H1 (cell line): ENCODE measurements at regions not wholly inside any gene's neighbourhood (a gene's known extent, or its start where the extent isn't known, plus 50 kb on each side); places are given as distances from the start of the nearest gene placed in this dataset.

ENCODE experiments used
- CTCF ChIA-PET: fragments of 300-600 bp; sonication (Branson Sonifier 250); formaldehyde crosslinking; loops from one replicate; lab custom pipeline; 2021; ENCODE audit not compliant: partially characterized antibody; lab: Charles Lee
- POLR2A ChIA-PET: fragments of 300-600 bp; sonication (Branson Sonifier 250); formaldehyde crosslinking; loops from one replicate; lab custom pipeline; 2021; ENCODE audit warnings: inconsistent platforms; ENCODE audit not compliant: partially characterized antibody; lab: Charles Lee
- DNase-seq, 2 experiments: peaks; one replicate each; pipeline versions ENCODE4 v3.0.0 to v3.0.0-alpha.2; 2010 to 2022; ENCODE audit warnings: low spot score in 2 of 2, low read depth in 1 of 2, mixed read lengths in 1 of 2
- FAIRE-seq: peaks from 2 replicates; lab custom pipeline; 2011; peaks lifted over from hg19 to GRCh38; lab: Jason Lieb, UNC
- H2AFZ ChIP-seq: 2 replicates; pipeline ENCODE4 v1.8.1; 2012; ENCODE audit warnings: low read length, inconsistent platforms
- H2AK5ac ChIP-seq: 2 replicates; pipeline ENCODE4 v1.6.1; 2013; ENCODE audit warnings: low read depth, low read length
- H2BK120ac ChIP-seq: replicated peaks from 2 replicates; pipeline ENCODE3; 2013; ENCODE audit warnings: low read depth, low read length, inconsistent platforms
- H2BK12ac ChIP-seq: 2 replicates; pipeline ENCODE4 v1.6.1; 2013; ENCODE audit warnings: low read depth, low read length
- H2BK15ac ChIP-seq: 2 replicates; pipeline ENCODE4 v1.6.1; 2013; ENCODE audit warnings: low read length
- H2BK20ac ChIP-seq: 2 replicates; pipeline ENCODE4 v1.6.1; 2013; ENCODE audit warnings: low read length
- H2BK5ac ChIP-seq: 2 replicates; pipeline ENCODE4 v1.6.1; 2013; ENCODE audit warnings: low read depth, low read length
- H3K14ac ChIP-seq: 2 replicates; pipeline ENCODE4 v1.6.1; 2013; ENCODE audit warnings: inconsistent platforms; ENCODE audit not compliant: insufficient read length
- H3K18ac ChIP-seq: 2 replicates; pipeline ENCODE4 v1.6.1; 2013; ENCODE audit warnings: low read length; ENCODE audit errors: extremely low read depth
- H3K23ac ChIP-seq: 2 replicates; pipeline ENCODE4 v1.6.1; 2013; ENCODE audit warnings: inconsistent platforms; ENCODE audit not compliant: insufficient read length
- H3K23me2 ChIP-seq: 2 replicates; pipeline ENCODE4 v1.6.1; 2013; ENCODE audit warnings: low read depth, low read length
- H3K27ac ChIP-seq: 2 replicates; pipeline ENCODE4 v1.6.1; 2011; ENCODE audit warnings: low read depth, low read length, inconsistent platforms
- H3K27me3 ChIP-seq, 4 experiments: replicated peaks in 1 of 4; 1 replicate in 1 of 4; 2 replicates in 3 of 4; pipeline versions ENCODE4 v1.6.1 to v1.8.1; 2011 to 2013; ENCODE audit warnings: low read length in 3 of 4, mild to moderate bottlenecking in 3 of 4, inconsistent platforms in 2 of 4, mixed read lengths in 2 of 4, moderate library complexity in 1 of 4; ENCODE audit not compliant: control insufficient read depth in 3 of 4, insufficient read depth in 3 of 4; ENCODE audit errors: extremely low read depth in 1 of 4
- H3K36me3 ChIP-seq, 4 experiments: 2 replicates each; pipeline versions ENCODE4 v1.6.1 to v1.8.1; 2011 to 2013; ENCODE audit warnings: mild to moderate bottlenecking in 4 of 4, low read length in 3 of 4, moderate library complexity in 2 of 4, control low read depth in 1 of 4, inconsistent platforms in 1 of 4; ENCODE audit not compliant: insufficient read depth in 4 of 4, control insufficient read depth in 2 of 4
- H3K4ac ChIP-seq: replicated peaks from 2 replicates; pipeline ENCODE3; 2013; ENCODE audit warnings: low read length, low read depth, mixed read lengths, inconsistent platforms; ENCODE audit not compliant: insufficient read length
- H3K4me1 ChIP-seq, 4 experiments: replicated peaks in 1 of 4; 1 replicate in 1 of 4; 2 replicates in 3 of 4; pipeline versions ENCODE4 v1.6.1 to v1.8.1; 2011 to 2013; ENCODE audit warnings: low read length in 3 of 4, inconsistent platforms in 2 of 4, mixed read lengths in 1 of 4; ENCODE audit not compliant: insufficient read depth in 4 of 4, control insufficient read depth in 3 of 4
- H3K4me2 ChIP-seq, 2 experiments: 2 replicates each; pipeline versions ENCODE4 v1.6.1 to v1.8.1; 2011 to 2013; ENCODE audit warnings: low read depth in 2 of 2, low read length in 2 of 2, control low read depth in 1 of 2, inconsistent platforms in 1 of 2, mild to moderate bottlenecking in 1 of 2; ENCODE audit not compliant: insufficient read depth in 1 of 2
- H3K4me3 ChIP-seq, 4 experiments: fragments of 200-600, 300-600 bp in 1 of 4; sonication (generic), shearing (Covaris generic), sonication (Bioruptor Twin) in 1 of 4; 2 replicates each; pipeline versions ENCODE4 v1.5.1 to v1.8.1; 2011 to 2016; ENCODE audit warnings: low read length in 4 of 4, low read depth in 3 of 4, control low read depth in 2 of 4, inconsistent platforms in 2 of 4, mild to moderate bottlenecking in 2 of 4, mixed read lengths in 1 of 4, moderate library complexity in 1 of 4; ENCODE audit not compliant: insufficient read depth in 2 of 4; ENCODE audit errors: extremely low read depth in 1 of 4
- H3K56ac ChIP-seq: replicated peaks from 2 replicates; pipeline ENCODE3; 2013; ENCODE audit warnings: low read depth, mild to moderate bottlenecking, mixed read lengths, low read length, inconsistent platforms; ENCODE audit not compliant: insufficient read length
- H3K79me1 ChIP-seq: 2 replicates; pipeline ENCODE4 v1.6.1; 2013; ENCODE audit warnings: low read depth, low read length, control low read depth
- H3K79me2 ChIP-seq, 2 experiments: 2 replicates each; pipeline versions ENCODE4 v1.6.1 to v1.8.1; 2012 to 2013; ENCODE audit warnings: low read length in 2 of 2, mild to moderate bottlenecking in 2 of 2, inconsistent platforms in 1 of 2; ENCODE audit not compliant: insufficient read depth in 2 of 2, control insufficient read depth in 1 of 2
- H3K9ac ChIP-seq, 4 experiments: replicated peaks in 1 of 4; 1 replicate in 1 of 4; 2 replicates in 3 of 4; pipeline versions ENCODE4 v1.6.1 to v1.8.1; 2011 to 2013; ENCODE audit warnings: low read depth in 3 of 4, low read length in 3 of 4, control low read depth in 2 of 4, mild to moderate bottlenecking in 2 of 4, moderate library complexity in 2 of 4, inconsistent platforms in 1 of 4; ENCODE audit errors: extremely low read depth in 1 of 4
- H3K9me3 ChIP-seq, 2 experiments: 2 replicates each; pipeline versions ENCODE4 v1.6.1 to v1.8.1; 2012 to 2013; ENCODE audit warnings: mild to moderate bottlenecking in 2 of 2, moderate library complexity in 2 of 2, control low read depth in 1 of 2, inconsistent platforms in 1 of 2, low read depth in 1 of 2, low read length in 1 of 2, mixed read lengths in 1 of 2; ENCODE audit not compliant: insufficient read depth in 2 of 2
- H4K20me1 ChIP-seq, 2 experiments: replicated peaks in 1 of 2; 2 replicates each; pipeline versions ENCODE3 to v1.8.1; 2011 to 2013; ENCODE audit warnings: inconsistent platforms in 2 of 2, low read length in 2 of 2, mild to moderate bottlenecking in 1 of 2; ENCODE audit not compliant: insufficient read depth in 2 of 2, control insufficient read depth in 1 of 2
- H4K5ac ChIP-seq: 2 replicates; pipeline ENCODE4 v1.6.1; 2013; ENCODE audit warnings: low read length, low read depth, mixed read lengths, inconsistent platforms; ENCODE audit not compliant: insufficient read length
- H4K8ac ChIP-seq: 2 replicates; pipeline ENCODE4 v1.8.0; 2013; ENCODE audit warnings: mild to moderate bottlenecking, moderate library complexity, low read length, inconsistent platforms; ENCODE audit not compliant: insufficient read depth; ENCODE audit errors: extremely low read depth
- H4K91ac ChIP-seq: replicated peaks from 2 replicates; pipeline ENCODE3; 2013; ENCODE audit warnings: low read length, mixed read lengths, inconsistent platforms; ENCODE audit not compliant: insufficient read length
- CBX5 ChIP-seq: fragments of 300-800, 300-1000 bp; sonication (generic); IDR thresholded peaks from 2 replicates; pipeline ENCODE4 v1.7.1; 2016; ENCODE audit warnings: antibody characterized with exemption, low read length, low read depth
- CTBP2 ChIP-seq: IDR thresholded peaks from 2 replicates; pipeline ENCODE4 v1.7.0; 2011; ENCODE audit warnings: borderline replicate concordance, mild to moderate bottlenecking, moderate library complexity, mixed read lengths, low read length; ENCODE audit not compliant: insufficient read depth, insufficient read length
- FOSL1 ChIP-seq: IDR thresholded peaks from 2 replicates; pipeline ENCODE4 v1.6.1; 2011; ENCODE audit warnings: mild to moderate bottlenecking, low read depth, low read length, moderate library complexity; ENCODE audit not compliant: insufficient read depth
- KDM1A ChIP-seq: fragments of 200-600, 300-600 bp; sonication (generic); IDR thresholded peaks from 2 replicates; pipeline ENCODE4 v1.7.1; 2016; ENCODE audit warnings: mild to moderate bottlenecking, low read length, borderline replicate concordance
- KDM4A ChIP-seq: IDR thresholded peaks from one replicate; pipeline ENCODE4 v1.7.1; 2012; ENCODE audit warnings: low read depth, mild to moderate bottlenecking, moderate library complexity, low read length, inconsistent platforms; ENCODE audit not compliant: severe bottlenecking
- MAFK ChIP-seq: IDR thresholded peaks from 2 replicates; pipeline ENCODE4 v1.6.1; 2012; ENCODE audit warnings: low read depth, mild to moderate bottlenecking, improper control_type of control experiment, low read length
- NRF1 ChIP-seq: IDR thresholded peaks from 2 replicates; pipeline ENCODE4 v1.6.1; 2011; ENCODE audit warnings: mild to moderate bottlenecking, low read depth, low read length, improper control_type of control experiment
- RFX5 ChIP-seq: IDR thresholded peaks from 2 replicates; pipeline ENCODE4 v1.6.1; 2011; ENCODE audit warnings: low read depth, low read length, improper control_type of control experiment, borderline replicate concordance
- RNF2 ChIP-seq: fragments of 200-900, 300-1000 bp; sonication (generic); IDR thresholded peaks from 2 replicates; pipeline ENCODE4 v1.7.1; 2016; ENCODE audit warnings: borderline replicate concordance, low read depth, mild to moderate bottlenecking, antibody characterized with exemption, low read length; ENCODE audit not compliant: poor library complexity, severe bottlenecking; ENCODE audit errors: missing control alignments
- RXRA ChIP-seq: IDR thresholded peaks from 2 replicates; pipeline ENCODE4 v1.6.1; 2011; ENCODE audit warnings: low read depth, mild to moderate bottlenecking, low read length, moderate library complexity; ENCODE audit not compliant: insufficient read depth
- SIX5 ChIP-seq: IDR thresholded peaks from 2 replicates; pipeline ENCODE4 v1.6.1; 2011; ENCODE audit warnings: mild to moderate bottlenecking, low read depth, low read length
- SP1 ChIP-seq: IDR thresholded peaks from 2 replicates; pipeline ENCODE4 v1.6.1; 2011; ENCODE audit warnings: low read depth, low read length
- SP4 ChIP-seq: IDR thresholded peaks from 2 replicates; pipeline ENCODE4 v1.6.1; 2012; ENCODE audit warnings: low read length, inconsistent platforms
- TBP ChIP-seq: IDR thresholded peaks from 2 replicates; pipeline ENCODE4 v1.6.1; 2011; ENCODE audit warnings: low read depth, low read length, improper control_type of control experiment
- ZNF274 ChIP-seq: IDR thresholded peaks from 2 replicates; pipeline ENCODE4 v1.7.0; 2012; ENCODE audit warnings: low read length, borderline replicate concordance; ENCODE audit errors: extremely low read depth
- WGBS, 2 experiments: shearing (Covaris generic) in 1 of 2; methylation state at CpG; one replicate each; pipeline versions ENCODE4 v1.1.6 to v1.1.7; 2013 to 2015; ENCODE audit warnings: low lambda C conversion rate in 2 of 2, mixed read lengths in 2 of 2, inconsistent platforms in 1 of 2, low coverage in 1 of 2, missing lambda C conversion rate in 1 of 2; ENCODE audit not compliant: insufficient replicate concordance in 2 of 2, insufficient coverage in 1 of 2, insufficient read length in 1 of 2; ENCODE audit errors: extremely low coverage in 1 of 2, missing lambda C conversion rate in 1 of 2; 5-methylcytosine and 5-hydroxymethylcytosine counted together

GRCh38 chr18:75779450-75779849 lies 351.9 kb upstream of the SMIM21 start:
- no peak overlapping the region for H3K18ac ChIP-seq
- H4K91ac ChIP-seq = no peak overlapping the region
- H3K27me3 ChIP-seq = no peaks in the 10 kb centered on the region
- no peak overlapping the region for H3K4ac ChIP-seq
- no peak overlapping the region for H3K9ac ChIP-seq
- no peak overlapping the region for H4K5ac ChIP-seq
- no peak overlapping the region for H2BK12ac ChIP-seq
- H4K20me1 ChIP-seq = no peaks in the 10 kb centered on the region
- ChIA-PET CTCF (no interaction called here), POLR2A (no interaction called here)
- no peak overlapping the region for H3K4me2 ChIP-seq
- DNase-seq (no peak), FAIRE-seq (no peak)
- no peak overlapping the region for H3K56ac ChIP-seq
- no peak overlapping the region for H2AFZ ChIP-seq
- no peaks in the 10 kb centered on the region for H3K79me2 ChIP-seq
- H3K4me1 ChIP-seq = peaks cover 0 to 5% (median 0%) of the 10 kb centered on the region in 4 experiments; a peak in 4 of 7 replicates
- H3K4me3 ChIP-seq = no peak overlapping the region
- H3K23ac ChIP-seq = no peak overlapping the region
- H3K27ac ChIP-seq = no peak overlapping the region
- H2AK5ac ChIP-seq = no peak overlapping the region
- H4K8ac ChIP-seq = no peak overlapping the region
- no peak overlapping the region for H2BK15ac ChIP-seq
- no peak overlapping the region for H2BK20ac ChIP-seq
- WGBS, 2 experiments = 94% methylated on average over 4 of the region's 4 CpGs; no CpG with 5 or more reads in 1 of the 2 experiments
- no peaks in the 10 kb centered on the region for H3K36me3 ChIP-seq
- H3K79me1 ChIP-seq = no peaks in the 10 kb centered on the region
- no peaks in the 10 kb centered on the region for H3K9me3 ChIP-seq
- H3K14ac ChIP-seq = no peak overlapping the region
- H2BK5ac ChIP-seq = no peak overlapping the region
- H2BK120ac ChIP-seq = no peak overlapping the region
- no peaks in the 10 kb centered on the region for H3K23me2 ChIP-seq
- no peak for TF ChIP-seq CBX5
- TF ChIP-seq CTBP2 = no peak
- TF ChIP-seq ZNF274 = no peak
- no peak for TF ChIP-seq RNF2
- no peak for TF ChIP-seq RXRA
- no peak for TF ChIP-seq NRF1
- TF ChIP-seq SP1 = no peak
- TF ChIP-seq KDM1A = no peak
- TF ChIP-seq MAFK = no peak
- no peak for TF ChIP-seq TBP
- no peak for TF ChIP-seq SP4
- no peak for TF ChIP-seq SIX5
- no peak for TF ChIP-seq KDM4A
- no peak for TF ChIP-seq RFX5
- no peak for TF ChIP-seq FOSL1
